SK-N-SH treated with all-trans-retinoic acid at 6 μM for 48 hours (cell line): ENCODE measurements at regions not wholly inside any gene's neighbourhood (a gene's known extent, or its start where the extent isn't known, plus 50 kb on each side); places are given as distances from the start of the nearest gene placed in this dataset.

Experiments used
- ATAC-seq: fragments of 200-7000 bp; cut with Tn5 transposase; 3 replicates; pipeline ENCODE4 v1.9.1; 2020; ENCODE audit warnings: mild to moderate bottlenecking, moderate library complexity
- ARNTL ChIP-seq: fragments of 450-650 bp; formaldehyde crosslinking; IDR thresholded peaks from 2 replicates; pipeline ENCODE4 v1.5.0; 2020; ENCODE audit warnings: low read depth, mild to moderate bottlenecking, moderate library complexity, borderline replicate concordance
- CSDC2 ChIP-seq: fragments of 250-450 bp; sonication (Bioruptor Pico); IDR thresholded peaks from 2 replicates; pipeline ENCODE4 v1.5.0; 2020; ENCODE audit warnings: mild to moderate bottlenecking, moderate library complexity
- ESRRG ChIP-seq: fragments of 250-450 bp; sonication (Bioruptor Pico); IDR thresholded peaks from 2 replicates; pipeline ENCODE4 v1.6.1; 2021; ENCODE audit warnings: mild to moderate bottlenecking
- GLIS3 ChIP-seq: fragments of 250-450 bp; sonication (Bioruptor Pico); IDR thresholded peaks from 2 replicates; pipeline ENCODE4 v1.5.0; 2020; ENCODE audit warnings: mild to moderate bottlenecking, moderate library complexity
- ISL1 ChIP-seq: fragments of 250-450 bp; sonication (Bioruptor Pico); IDR thresholded peaks from 2 replicates; pipeline ENCODE4 v2.1.2; 2022; ENCODE audit warnings: mild to moderate bottlenecking, moderate library complexity
- OSR1 ChIP-seq: fragments of 250-450 bp; sonication (Bioruptor Pico); IDR thresholded peaks from 2 replicates; pipeline ENCODE4 v1.8.0; 2022; ENCODE audit warnings: moderate library complexity, mild to moderate bottlenecking, inconsistent platforms
- PPARA ChIP-seq: fragments of 250-450 bp; sonication (Bioruptor Pico); IDR thresholded peaks from 2 replicates; pipeline ENCODE4 v1.5.0; 2020; ENCODE audit warnings: mild to moderate bottlenecking, borderline replicate concordance
- SNAI2 ChIP-seq: fragments of 250-450 bp; sonication (Bioruptor Pico); IDR thresholded peaks from 2 replicates; pipeline ENCODE4 v1.5.0; 2020; ENCODE audit warnings: mild to moderate bottlenecking, moderate library complexity
- TCF4 ChIP-seq: fragments of 250-450 bp; sonication (Bioruptor Pico); IDR thresholded peaks from 2 replicates; pipeline ENCODE4 v1.8.0; 2021; ENCODE audit warnings: mild to moderate bottlenecking, moderate library complexity, borderline replicate concordance
- TOX ChIP-seq: fragments of 250-450 bp; sonication (Bioruptor Pico); IDR thresholded peaks from 2 replicates; pipeline ENCODE4 v1.8.0; 2021; ENCODE audit warnings: mild to moderate bottlenecking, moderate library complexity, borderline replicate concordance
- ZC3H10 ChIP-seq: fragments of 250-450 bp; sonication (Bioruptor Pico); IDR thresholded peaks from 2 replicates; pipeline ENCODE4 v1.5.1; 2021; ENCODE audit warnings: mild to moderate bottlenecking, moderate library complexity
- ZFP3 ChIP-seq: fragments of 250-450 bp; sonication (Bioruptor Pico); IDR thresholded peaks from 2 replicates; pipeline ENCODE4 v1.5.0; 2020; ENCODE audit warnings: mild to moderate bottlenecking, moderate library complexity
- ZFP30 ChIP-seq: fragments of 450-650 bp; formaldehyde crosslinking; IDR thresholded peaks from 2 replicates; pipeline ENCODE4 v1.5.0; 2022; ENCODE audit warnings: mild to moderate bottlenecking, moderate library complexity
- ZNF565 ChIP-seq: fragments of 450-650 bp; formaldehyde crosslinking; conservative IDR thresholded peaks from 2 replicates; pipeline ENCODE4 v1.5.0; 2020; ENCODE audit warnings: low read depth, mild to moderate bottlenecking, moderate library complexity
- ZNF70 ChIP-seq: fragments of 450-650 bp; formaldehyde crosslinking; IDR thresholded peaks from 2 replicates; pipeline ENCODE4 v1.5.0; 2020; ENCODE audit warnings: mild to moderate bottlenecking, moderate library complexity
- TF ChIP-seq, protein P1 (sequence below): fragments of 250-450 bp; sonication (Bioruptor Pico); IDR thresholded peaks from 2 replicates; pipeline ENCODE4 v1.5.0; 2020; ENCODE audit warnings: mild to moderate bottlenecking, moderate library complexity
- TF ChIP-seq, protein P2 (sequence below): fragments of 250-450 bp; sonication (Bioruptor Pico); IDR thresholded peaks from 2 replicates; pipeline ENCODE4 v1.5.1; 2020; ENCODE audit warnings: low read depth, mild to moderate bottlenecking, moderate library complexity
- TF ChIP-seq, protein P3 (sequence below): fragments of 250-450 bp; sonication (Bioruptor Pico); IDR thresholded peaks from 2 replicates; pipeline ENCODE4 v1.8.0; 2020; ENCODE audit warnings: mild to moderate bottlenecking, moderate library complexity, borderline replicate concordance
- TF ChIP-seq, protein P4 (sequence below): fragments of 250-450 bp; sonication (Bioruptor Pico); IDR thresholded peaks from 2 replicates; pipeline ENCODE4 v1.8.0; 2021; ENCODE audit warnings: low read depth, mild to moderate bottlenecking, moderate library complexity, borderline replicate concordance
- TF ChIP-seq, protein P5 (sequence below): fragments of 250-450 bp; sonication (Bioruptor Pico); IDR thresholded peaks from 2 replicates; pipeline ENCODE4 v1.5.1; 2021; ENCODE audit warnings: mild to moderate bottlenecking, moderate library complexity

DNA sequence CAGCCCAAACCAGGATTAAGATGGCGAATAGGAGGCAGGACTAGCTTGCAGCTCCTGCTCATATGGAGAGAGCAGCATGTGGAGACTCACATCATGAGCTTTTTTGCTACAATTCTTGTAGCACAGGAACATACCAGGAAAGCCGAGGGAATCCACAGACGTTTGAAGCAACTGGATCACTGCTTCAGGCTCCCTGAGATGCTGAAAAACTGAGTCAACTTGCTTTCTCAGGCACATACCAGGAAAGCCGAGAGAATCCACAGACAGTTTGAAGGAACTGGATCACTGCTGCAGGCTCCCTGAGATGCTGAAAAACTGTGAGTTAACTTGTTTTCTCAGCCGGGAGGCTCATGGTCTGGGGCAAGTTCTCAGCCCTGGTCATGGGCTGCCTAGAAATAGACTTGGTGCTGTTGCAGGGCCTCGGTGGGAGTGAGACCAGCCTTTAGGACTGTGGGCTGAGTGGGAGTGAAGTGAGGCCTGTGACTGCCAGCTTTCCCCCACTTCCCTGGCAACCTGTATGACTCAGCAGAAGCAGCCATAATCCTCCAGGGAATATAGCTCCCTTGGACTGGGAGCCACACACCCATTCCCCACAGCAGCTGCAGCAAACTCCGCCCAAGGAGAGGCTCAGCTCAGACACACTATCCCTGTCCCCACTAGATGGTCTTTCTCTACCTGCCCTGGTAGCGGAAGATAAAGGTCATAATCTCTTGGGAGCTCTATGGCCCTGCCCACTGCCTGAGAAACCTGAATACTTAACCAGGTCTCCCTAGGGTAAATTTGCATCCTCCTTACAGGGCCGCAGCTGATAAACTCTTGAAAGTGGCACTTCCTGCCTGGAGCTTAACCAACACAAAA is 51.9 kb upstream of the PFN2 start:
- no peak for TF ChIP-seq ZFP30
- TF ChIP-seq TOX (CRISPR knock-in tag) = no peak
- TF ChIP-seq ZNF70 = no peak
- no peak for TF ChIP-seq ARNTL
- TF ChIP-seq, protein P1, sequence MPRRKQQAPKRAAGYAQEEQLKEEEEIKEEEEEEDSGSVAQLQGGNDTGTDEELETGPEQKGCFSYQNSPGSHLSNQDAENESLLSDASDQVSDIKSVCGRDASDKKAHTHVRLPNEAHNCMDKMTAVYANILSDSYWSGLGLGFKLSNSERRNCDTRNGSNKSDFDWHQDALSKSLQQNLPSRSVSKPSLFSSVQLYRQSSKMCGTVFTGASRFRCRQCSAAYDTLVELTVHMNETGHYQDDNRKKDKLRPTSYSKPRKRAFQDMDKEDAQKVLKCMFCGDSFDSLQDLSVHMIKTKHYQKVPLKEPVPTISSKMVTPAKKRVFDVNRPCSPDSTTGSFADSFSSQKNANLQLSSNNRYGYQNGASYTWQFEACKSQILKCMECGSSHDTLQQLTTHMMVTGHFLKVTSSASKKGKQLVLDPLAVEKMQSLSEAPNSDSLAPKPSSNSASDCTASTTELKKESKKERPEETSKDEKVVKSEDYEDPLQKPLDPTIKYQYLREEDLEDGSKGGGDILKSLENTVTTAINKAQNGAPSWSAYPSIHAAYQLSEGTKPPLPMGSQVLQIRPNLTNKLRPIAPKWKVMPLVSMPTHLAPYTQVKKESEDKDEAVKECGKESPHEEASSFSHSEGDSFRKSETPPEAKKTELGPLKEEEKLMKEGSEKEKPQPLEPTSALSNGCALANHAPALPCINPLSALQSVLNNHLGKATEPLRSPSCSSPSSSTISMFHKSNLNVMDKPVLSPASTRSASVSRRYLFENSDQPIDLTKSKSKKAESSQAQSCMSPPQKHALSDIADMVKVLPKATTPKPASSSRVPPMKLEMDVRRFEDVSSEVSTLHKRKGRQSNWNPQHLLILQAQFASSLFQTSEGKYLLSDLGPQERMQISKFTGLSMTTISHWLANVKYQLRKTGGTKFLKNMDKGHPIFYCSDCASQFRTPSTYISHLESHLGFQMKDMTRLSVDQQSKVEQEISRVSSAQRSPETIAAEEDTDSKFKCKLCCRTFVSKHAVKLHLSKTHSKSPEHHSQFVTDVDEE = no peak
- no peak for TF ChIP-seq CSDC2 (CRISPR knock-in tag)
- no peak for TF ChIP-seq ZNF565
- no peak for TF ChIP-seq ESRRG (CRISPR knock-in tag)
- TF ChIP-seq, protein P2, sequence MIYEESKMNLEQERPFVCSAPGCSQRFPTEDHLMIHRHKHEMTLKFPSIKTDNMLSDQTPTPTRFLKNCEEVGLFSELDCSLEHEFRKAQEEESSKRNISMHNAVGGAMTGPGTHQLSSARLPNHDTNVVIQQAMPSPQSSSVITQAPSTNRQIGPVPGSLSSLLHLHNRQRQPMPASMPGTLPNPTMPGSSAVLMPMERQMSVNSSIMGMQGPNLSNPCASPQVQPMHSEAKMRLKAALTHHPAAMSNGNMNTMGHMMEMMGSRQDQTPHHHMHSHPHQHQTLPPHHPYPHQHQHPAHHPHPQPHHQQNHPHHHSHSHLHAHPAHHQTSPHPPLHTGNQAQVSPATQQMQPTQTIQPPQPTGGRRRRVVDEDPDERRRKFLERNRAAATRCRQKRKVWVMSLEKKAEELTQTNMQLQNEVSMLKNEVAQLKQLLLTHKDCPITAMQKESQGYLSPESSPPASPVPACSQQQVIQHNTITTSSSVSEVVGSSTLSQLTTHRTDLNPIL (CRISPR knock-in tag) = no peak
- TF ChIP-seq, protein P3, sequence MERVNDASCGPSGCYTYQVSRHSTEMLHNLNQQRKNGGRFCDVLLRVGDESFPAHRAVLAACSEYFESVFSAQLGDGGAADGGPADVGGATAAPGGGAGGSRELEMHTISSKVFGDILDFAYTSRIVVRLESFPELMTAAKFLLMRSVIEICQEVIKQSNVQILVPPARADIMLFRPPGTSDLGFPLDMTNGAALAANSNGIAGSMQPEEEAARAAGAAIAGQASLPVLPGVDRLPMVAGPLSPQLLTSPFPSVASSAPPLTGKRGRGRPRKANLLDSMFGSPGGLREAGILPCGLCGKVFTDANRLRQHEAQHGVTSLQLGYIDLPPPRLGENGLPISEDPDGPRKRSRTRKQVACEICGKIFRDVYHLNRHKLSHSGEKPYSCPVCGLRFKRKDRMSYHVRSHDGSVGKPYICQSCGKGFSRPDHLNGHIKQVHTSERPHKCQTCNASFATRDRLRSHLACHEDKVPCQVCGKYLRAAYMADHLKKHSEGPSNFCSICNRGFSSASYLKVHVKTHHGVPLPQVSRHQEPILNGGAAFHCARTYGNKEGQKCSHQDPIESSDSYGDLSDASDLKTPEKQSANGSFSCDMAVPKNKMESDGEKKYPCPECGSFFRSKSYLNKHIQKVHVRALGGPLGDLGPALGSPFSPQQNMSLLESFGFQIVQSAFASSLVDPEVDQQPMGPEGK (CRISPR knock-in tag) = no peak
- TF ChIP-seq GLIS3 = no peak
- TF ChIP-seq OSR1 = no peak
- TF ChIP-seq, protein P4, sequence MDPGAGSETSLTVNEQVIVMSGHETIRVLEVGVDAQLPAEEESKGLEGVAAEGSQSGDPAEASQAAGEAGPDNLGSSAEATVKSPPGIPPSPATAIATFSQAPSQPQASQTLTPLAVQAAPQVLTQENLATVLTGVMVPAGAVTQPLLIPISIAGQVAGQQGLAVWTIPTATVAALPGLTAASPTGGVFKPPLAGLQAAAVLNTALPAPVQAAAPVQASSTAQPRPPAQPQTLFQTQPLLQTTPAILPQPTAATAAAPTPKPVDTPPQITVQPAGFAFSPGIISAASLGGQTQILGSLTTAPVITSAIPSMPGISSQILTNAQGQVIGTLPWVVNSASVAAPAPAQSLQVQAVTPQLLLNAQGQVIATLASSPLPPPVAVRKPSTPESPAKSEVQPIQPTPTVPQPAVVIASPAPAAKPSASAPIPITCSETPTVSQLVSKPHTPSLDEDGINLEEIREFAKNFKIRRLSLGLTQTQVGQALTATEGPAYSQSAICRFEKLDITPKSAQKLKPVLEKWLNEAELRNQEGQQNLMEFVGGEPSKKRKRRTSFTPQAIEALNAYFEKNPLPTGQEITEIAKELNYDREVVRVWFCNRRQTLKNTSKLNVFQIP (CRISPR knock-in tag) = no peak
- TF ChIP-seq, protein P5, sequence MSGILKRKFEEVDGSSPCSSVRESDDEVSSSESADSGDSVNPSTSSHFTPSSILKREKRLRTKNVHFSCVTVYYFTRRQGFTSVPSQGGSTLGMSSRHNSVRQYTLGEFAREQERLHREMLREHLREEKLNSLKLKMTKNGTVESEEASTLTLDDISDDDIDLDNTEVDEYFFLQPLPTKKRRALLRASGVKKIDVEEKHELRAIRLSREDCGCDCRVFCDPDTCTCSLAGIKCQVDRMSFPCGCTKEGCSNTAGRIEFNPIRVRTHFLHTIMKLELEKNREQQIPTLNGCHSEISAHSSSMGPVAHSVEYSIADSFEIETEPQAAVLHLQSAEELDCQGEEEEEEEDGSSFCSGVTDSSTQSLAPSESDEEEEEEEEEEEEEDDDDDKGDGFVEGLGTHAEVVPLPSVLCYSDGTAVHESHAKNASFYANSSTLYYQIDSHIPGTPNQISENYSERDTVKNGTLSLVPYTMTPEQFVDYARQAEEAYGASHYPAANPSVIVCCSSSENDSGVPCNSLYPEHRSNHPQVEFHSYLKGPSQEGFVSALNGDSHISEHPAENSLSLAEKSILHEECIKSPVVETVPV (CRISPR knock-in tag) = no peak
- TF ChIP-seq ZFP3 (CRISPR knock-in tag) = no peak
- TF ChIP-seq TCF4 (CRISPR knock-in tag) = no peak

DNA sequence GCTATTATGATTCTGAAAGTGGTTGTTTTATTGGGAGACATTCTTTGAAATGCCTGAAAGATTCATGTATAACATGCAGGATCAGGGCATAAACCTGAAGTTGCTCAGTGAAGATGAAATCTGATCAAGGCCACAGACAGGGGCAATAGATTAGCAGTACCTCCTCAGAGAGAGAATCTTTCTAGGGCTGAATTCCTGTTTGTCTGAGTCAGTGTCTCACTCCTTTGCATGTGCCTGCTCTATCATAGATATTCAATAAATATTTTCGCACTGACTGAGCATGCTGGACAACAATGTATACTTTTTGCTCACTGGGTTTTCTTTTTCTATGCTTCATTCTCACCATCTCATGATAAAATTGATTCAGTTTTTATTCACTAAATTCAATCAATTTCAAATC is 49.8 kb upstream of the PFN2 start:
- peak; percentile 96 for ATAC-seq

More for the DNA sequence above, 51.9 kb upstream of the PFN2 start:
- ATAC-seq = no peak; the same call in 1 of the 3 replicates

More for the DNA sequence above, 49.8 kb upstream of the PFN2 start:
- TF ChIP-seq ZNF565 = no peak
- no peak for TF ChIP-seq SNAI2 (CRISPR knock-in tag)
- no peak for TF ChIP-seq ZNF70
- TF ChIP-seq, protein P5 (CRISPR knock-in tag) = no peak
- no peak for TF ChIP-seq ZC3H10 (CRISPR knock-in tag)
- TF ChIP-seq ESRRG (CRISPR knock-in tag) = no peak
- no peak for TF ChIP-seq OSR1
- no peak for TF ChIP-seq ISL1 (CRISPR knock-in tag)
- TF ChIP-seq, protein P3 (CRISPR knock-in tag) = no peak
- TF ChIP-seq GLIS3 = no peak
- no peak for TF ChIP-seq TOX (CRISPR knock-in tag)
- TF ChIP-seq PPARA (CRISPR knock-in tag) = no peak
- TF ChIP-seq, protein P4 (CRISPR knock-in tag) = no peak
